Coronary artery (tissue), 2 donors: ENCODE measurements at regions not wholly inside any gene's neighbourhood (a gene's known extent, or its start where the extent isn't known, plus 50 kb on each side); places are given as distances from the start of the nearest gene placed in this dataset.

Source experiments
- DNase-seq: peaks from one replicate; pipeline ENCODE4 v3.0.0-alpha.2; 2017; ENCODE audit warnings: low spot score
- H3K27ac ChIP-seq, 2 donors: fragments of 200-600 bp; sonication (generic); one replicate each; pipeline ENCODE4 v1.5.1; 2016 to 2019
- H3K4me3 ChIP-seq: fragments of 200-600 bp; sonication (generic); 2 replicates; pipeline ENCODE4 v1.5.1; 2016; ENCODE audit warnings: mild to moderate bottlenecking, moderate library complexity
- TF ChIP-seq, protein P1 (sequence below): fragments of 200-600 bp; sonication (generic); IDR thresholded peaks from one replicate; pipeline ENCODE4 v1.5.1; 2019; ENCODE audit warnings: antibody characterized with exemption

DNA sequence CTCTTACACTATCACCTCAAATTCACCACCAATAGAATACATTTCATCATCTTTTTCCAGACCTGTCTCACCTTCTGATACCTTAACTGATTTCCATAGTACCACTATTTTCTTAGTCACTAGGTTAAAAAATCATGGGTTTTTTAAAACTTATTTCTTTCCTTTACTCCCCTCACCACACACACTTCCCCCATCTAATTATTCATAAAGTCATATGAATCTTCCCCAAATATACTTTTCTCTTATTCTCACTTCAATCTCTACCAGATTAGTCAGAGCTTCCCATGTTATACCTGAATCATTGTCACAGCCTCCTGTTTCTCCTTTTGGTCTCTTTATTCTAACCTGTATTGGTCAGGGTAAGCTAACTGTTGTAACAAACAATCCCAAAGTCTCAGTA, 696.3 kb downstream of the BCL11A start:
- H3K4me3 ChIP-seq = no peak overlapping the region
- H3K27ac ChIP-seq = no peak overlapping the region
- TF ChIP-seq, protein P1, sequence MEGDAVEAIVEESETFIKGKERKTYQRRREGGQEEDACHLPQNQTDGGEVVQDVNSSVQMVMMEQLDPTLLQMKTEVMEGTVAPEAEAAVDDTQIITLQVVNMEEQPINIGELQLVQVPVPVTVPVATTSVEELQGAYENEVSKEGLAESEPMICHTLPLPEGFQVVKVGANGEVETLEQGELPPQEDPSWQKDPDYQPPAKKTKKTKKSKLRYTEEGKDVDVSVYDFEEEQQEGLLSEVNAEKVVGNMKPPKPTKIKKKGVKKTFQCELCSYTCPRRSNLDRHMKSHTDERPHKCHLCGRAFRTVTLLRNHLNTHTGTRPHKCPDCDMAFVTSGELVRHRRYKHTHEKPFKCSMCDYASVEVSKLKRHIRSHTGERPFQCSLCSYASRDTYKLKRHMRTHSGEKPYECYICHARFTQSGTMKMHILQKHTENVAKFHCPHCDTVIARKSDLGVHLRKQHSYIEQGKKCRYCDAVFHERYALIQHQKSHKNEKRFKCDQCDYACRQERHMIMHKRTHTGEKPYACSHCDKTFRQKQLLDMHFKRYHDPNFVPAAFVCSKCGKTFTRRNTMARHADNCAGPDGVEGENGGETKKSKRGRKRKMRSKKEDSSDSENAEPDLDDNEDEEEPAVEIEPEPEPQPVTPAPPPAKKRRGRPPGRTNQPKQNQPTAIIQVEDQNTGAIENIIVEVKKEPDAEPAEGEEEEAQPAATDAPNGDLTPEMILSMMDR = no peak
- no peak for DNase-seq

DNA sequence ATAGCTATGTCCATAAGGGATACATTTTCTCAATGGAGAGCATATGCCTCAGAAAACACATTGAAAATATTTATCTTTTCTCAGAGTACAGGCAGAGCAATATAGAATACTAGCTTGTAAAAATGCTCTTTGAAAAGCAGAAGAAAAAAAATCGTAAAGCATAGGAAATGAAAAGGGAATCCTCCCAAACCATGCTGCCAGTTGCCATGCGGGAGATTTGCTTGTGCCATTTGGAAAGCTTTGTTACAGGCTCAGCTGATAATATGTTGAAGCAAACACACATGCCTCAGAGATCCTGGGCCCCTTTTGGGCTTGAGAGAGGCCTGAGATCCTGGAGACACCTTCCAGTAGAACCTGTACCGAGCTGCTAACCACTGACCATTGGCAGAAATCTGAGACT, 697.1 kb downstream of the BCL11A start:
- Histone ChIP-seq H3K27ac (no peak overlapping the region), H3K4me3 (no peak overlapping the region)
- DNase-seq = no peak
- TF ChIP-seq, protein P1 = no peak

DNA sequence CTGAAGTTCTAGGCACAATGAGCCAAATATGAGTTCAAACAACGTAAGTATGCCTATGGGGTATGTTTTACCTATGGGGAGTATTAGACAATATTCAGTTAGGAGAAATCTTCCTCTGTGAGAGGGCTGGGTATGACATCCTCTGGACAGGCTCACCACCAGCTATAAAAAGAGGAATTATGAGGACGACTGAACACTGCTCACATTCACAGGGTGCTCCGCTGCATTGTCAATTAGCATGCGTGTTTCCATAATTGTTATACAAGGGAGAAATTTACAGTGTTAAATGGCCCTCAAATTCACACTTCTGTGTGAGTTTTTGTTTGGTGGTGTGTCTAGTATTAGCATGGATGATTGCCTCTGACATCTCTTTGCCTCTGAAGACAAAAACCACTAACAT, 700.4 kb downstream of the BCL11A start:
- H3K4me3 ChIP-seq = no peak overlapping the region
- H3K27ac ChIP-seq = no peak overlapping the region
- TF ChIP-seq, protein P1 = no peak
- DNase-seq = no peak

DNA sequence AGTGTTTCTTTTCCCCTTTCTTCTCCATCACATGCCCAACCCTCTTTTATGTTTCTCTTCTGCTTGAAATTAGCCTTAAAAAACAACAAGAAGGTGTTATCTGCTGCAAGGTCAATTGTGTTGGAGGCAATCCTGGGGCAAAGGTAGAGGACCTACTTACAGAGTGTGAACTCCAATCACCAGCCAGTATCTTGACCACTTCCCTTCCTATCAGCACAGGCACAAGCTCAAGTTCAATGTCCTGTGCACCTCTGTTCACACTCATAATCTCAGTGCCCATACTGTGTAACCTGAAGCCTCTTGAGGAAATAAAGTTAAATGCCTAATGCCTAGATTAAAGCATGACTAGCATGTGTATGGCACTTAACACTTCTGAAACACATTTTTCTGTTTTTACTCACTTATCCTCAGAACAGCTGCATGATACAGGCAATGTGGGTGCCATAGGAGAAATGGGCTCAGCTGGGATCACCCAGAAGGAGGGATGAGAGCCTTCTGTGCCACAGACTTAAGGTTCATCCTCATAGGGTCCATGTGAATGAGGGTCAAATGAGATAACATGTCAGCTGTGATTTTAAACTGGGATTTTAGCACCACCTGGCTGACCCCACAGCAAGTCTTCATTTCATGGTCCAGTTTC, 701.5 kb downstream of the BCL11A start:
- Histone ChIP-seq H3K27ac (no peak overlapping the region), H3K4me3 (no peak overlapping the region)
- no peak for DNase-seq
- TF ChIP-seq, protein P1 = no peak

DNA sequence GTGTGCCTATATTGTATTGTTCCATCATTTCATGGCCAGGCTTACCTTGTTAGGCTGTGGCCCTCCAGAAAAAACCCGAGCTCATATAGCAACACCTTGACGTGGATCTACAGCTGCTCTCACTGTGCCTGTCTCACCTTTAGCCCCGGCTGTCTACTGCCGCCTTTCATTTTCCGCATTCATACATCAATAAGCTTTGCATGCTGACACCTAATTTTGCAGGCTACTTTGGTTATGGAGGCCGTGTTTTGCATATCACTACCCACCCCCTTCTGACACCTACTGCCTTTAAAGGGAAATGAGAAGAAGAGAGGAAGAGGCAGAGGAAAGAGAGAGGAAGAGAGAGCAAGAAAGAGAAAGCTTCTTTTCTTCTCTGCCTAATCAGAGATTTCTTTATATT, 702.9 kb downstream of the BCL11A start:
- H3K4me3 ChIP-seq = no peak overlapping the region
- DNase-seq = no peak
- TF ChIP-seq, protein P1 = no peak
- H3K27ac ChIP-seq = no peak overlapping the region

DNA sequence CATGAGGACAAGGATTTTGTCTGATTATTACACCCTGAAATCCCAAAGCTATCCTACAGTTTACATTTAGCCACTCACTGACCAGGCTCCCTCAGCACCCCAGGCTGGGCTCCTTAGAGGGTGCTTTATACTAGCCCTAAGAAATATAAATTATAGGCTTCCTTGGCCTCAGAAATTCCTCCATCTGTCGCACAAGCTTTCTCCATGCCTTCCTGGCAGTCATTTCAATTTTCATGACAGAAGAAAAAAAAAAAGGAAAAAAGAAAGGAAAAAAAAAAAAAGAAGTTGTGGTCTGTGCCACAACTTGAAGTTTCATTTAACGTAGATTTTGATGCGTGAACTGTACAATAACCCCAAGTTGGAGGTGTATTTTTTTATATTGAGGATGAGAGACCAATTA, 719.5 kb downstream of the BCL11A start:
- no peak overlapping the region for H3K27ac ChIP-seq
- no peak overlapping the region for H3K4me3 ChIP-seq
- TF ChIP-seq, protein P1 = no peak
- no peak for DNase-seq

DNA sequence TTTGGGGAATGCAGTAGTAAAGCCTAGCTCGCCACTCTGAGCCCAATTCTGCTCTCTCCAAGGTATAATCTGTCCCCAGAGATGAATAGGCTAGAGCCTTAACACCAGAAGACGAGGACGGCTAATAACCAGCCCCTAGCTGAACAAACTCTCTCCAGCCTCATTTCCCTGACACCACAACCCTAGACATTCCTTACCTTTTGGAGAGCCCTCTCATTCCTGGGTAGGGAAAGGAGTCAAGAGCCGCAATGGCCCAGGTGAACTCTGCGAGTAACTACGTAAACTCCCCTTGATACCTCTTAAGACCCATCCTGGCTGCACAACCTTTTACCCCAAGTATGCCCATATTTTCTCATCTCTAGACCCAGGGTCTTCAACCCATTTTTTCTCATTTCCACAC, 722.9 kb downstream of the BCL11A start:
- DNase-seq = no peak
- no peak overlapping the region for H3K27ac ChIP-seq
- TF ChIP-seq, protein P1 = no peak
- no peak overlapping the region for H3K4me3 ChIP-seq
